Liver (tissue), 8 donors: ENCODE measurements at regions not wholly inside any gene's neighbourhood (a gene's known extent, or its start where the extent isn't known, plus 50 kb on each side); places are given as distances from the start of the nearest gene placed in this dataset.

Experiments used
- DNase-seq: peaks from one replicate; pipeline ENCODE4 v3.0.0-alpha.2; 2017; ENCODE audit warnings: low spot score
- H3K27ac ChIP-seq, 2 donors: one replicate each; pipeline ENCODE4 v1.7.0; 2013; ENCODE audit warnings: inconsistent platforms in 2 of 2, low read length in 2 of 2, control low read depth in 1 of 2, low read depth in 1 of 2, mild to moderate bottlenecking in 1 of 2
- H3K27me3 ChIP-seq, 4 donors: one replicate each; pipeline versions ENCODE4 v1.6.1 to v1.7.0; 2013; ENCODE audit warnings: low read length in 3 of 4, inconsistent platforms in 1 of 4, mild to moderate bottlenecking in 1 of 4, moderate library complexity in 1 of 4; ENCODE audit not compliant: control insufficient read depth in 4 of 4, insufficient read depth in 4 of 4
- H3K36me3 ChIP-seq, 4 donors: one replicate each; pipeline versions ENCODE4 v1.6.1 to v1.7.0; 2013; ENCODE audit warnings: low read length in 3 of 4, mild to moderate bottlenecking in 3 of 4, low read depth in 1 of 4, moderate library complexity in 1 of 4; ENCODE audit not compliant: control insufficient read depth in 4 of 4, insufficient read depth in 3 of 4
- H3K4me1 ChIP-seq, 4 donors: one replicate each; pipeline versions ENCODE4 v1.6.1 to v1.7.0; 2013; ENCODE audit warnings: low read length in 3 of 4, mild to moderate bottlenecking in 3 of 4, moderate library complexity in 1 of 4; ENCODE audit not compliant: control insufficient read depth in 4 of 4, insufficient read depth in 4 of 4
- H3K4me3 ChIP-seq, 3 donors: one replicate each; pipeline versions ENCODE4 v1.6.1 to v1.7.0; 2013; ENCODE audit warnings: low read length in 3 of 3, control low read depth in 1 of 3, low read depth in 1 of 3, mild to moderate bottlenecking in 1 of 3
- H3K9ac ChIP-seq, 2 donors: one replicate each; pipeline ENCODE4 v1.7.0; 2013; ENCODE audit warnings: low read length in 2 of 2, mild to moderate bottlenecking in 2 of 2, moderate library complexity in 2 of 2, control low read depth in 1 of 2, low read depth in 1 of 2
- H3K9me3 ChIP-seq, 4 donors: one replicate each; pipeline versions ENCODE4 v1.6.1 to v1.7.0; 2013; ENCODE audit warnings: low read length in 3 of 4; ENCODE audit not compliant: control insufficient read depth in 4 of 4
- EGR1 ChIP-seq, 2 donors: IDR thresholded peaks; 2 replicates each; pipeline ENCODE4 v1.6.1; 2016 to 2018; ENCODE audit warnings: antibody characterized with exemption in 2 of 2, low read depth in 2 of 2
- FOXA1 ChIP-seq: IDR thresholded peaks from 2 replicates; pipeline ENCODE4 v1.6.1; 2016; ENCODE audit warnings: antibody characterized with exemption
- FOXA2 ChIP-seq: IDR thresholded peaks from 2 replicates; pipeline ENCODE4 v1.6.1; 2016; ENCODE audit warnings: antibody characterized with exemption
- GABPA ChIP-seq, 2 donors: IDR thresholded peaks in 1 of 2; conservative IDR thresholded peaks in 1 of 2; 2 replicates each; pipeline ENCODE4 v1.6.1; 2016; ENCODE audit warnings: antibody characterized with exemption in 2 of 2, mild to moderate bottlenecking in 1 of 2, moderate library complexity in 1 of 2
- HNF4A ChIP-seq, 2 donors: conservative IDR thresholded peaks; 2 replicates each; pipeline ENCODE4 v1.6.1; 2016; ENCODE audit warnings: antibody characterized with exemption in 2 of 2, mild to moderate bottlenecking in 2 of 2
- HNF4G ChIP-seq: IDR thresholded peaks from 2 replicates; pipeline ENCODE4 v1.6.1; 2016; ENCODE audit warnings: antibody characterized with exemption
- JUND ChIP-seq, 2 donors: IDR thresholded peaks; 2 replicates each; pipeline ENCODE4 v1.6.1; 2016; ENCODE audit warnings: antibody characterized with exemption in 2 of 2
- NR2F2 ChIP-seq: IDR thresholded peaks from 2 replicates; pipeline ENCODE4 v1.6.1; 2016; ENCODE audit warnings: antibody characterized with exemption
- RAD21 ChIP-seq, 2 donors: IDR thresholded peaks; 2 replicates each; pipeline ENCODE4 v1.6.1; 2016; ENCODE audit warnings: antibody characterized with exemption in 2 of 2, mild to moderate bottlenecking in 2 of 2
- RXRA ChIP-seq, 2 donors: IDR thresholded peaks; 2 replicates each; pipeline ENCODE4 v1.6.1; 2017 to 2018; ENCODE audit warnings: antibody characterized with exemption in 2 of 2, mild to moderate bottlenecking in 1 of 2
- SP1 ChIP-seq: IDR thresholded peaks from 2 replicates; pipeline ENCODE4 v1.6.1; 2018; ENCODE audit warnings: antibody characterized with exemption, mild to moderate bottlenecking
- TAF1 ChIP-seq: conservative IDR thresholded peaks from 2 replicates; pipeline ENCODE4 v1.6.1; 2016; ENCODE audit warnings: antibody characterized with exemption, mild to moderate bottlenecking
- YY1 ChIP-seq: IDR thresholded peaks from 2 replicates; pipeline ENCODE4 v1.6.1; 2016; ENCODE audit warnings: antibody characterized with exemption, mild to moderate bottlenecking
- WGBS: extraction: QIAGEN DNeasy Blood & Tissue Kit; methylation state at CpG from one replicate; pipeline ENCODE4 v1.1.7; 2013; 5-methylcytosine and 5-hydroxymethylcytosine counted together
- TF ChIP-seq, protein P1 (sequence below): IDR thresholded peaks from 2 replicates; pipeline ENCODE4 v1.6.1; 2016; ENCODE audit warnings: antibody characterized with exemption
- TF ChIP-seq, protein P2 (sequence below): fragments of 150-350 bp; IDR thresholded peaks from 2 replicates; pipeline ENCODE4 v1.5.1; 2017; ENCODE audit warnings: improper control_type of control experiment, low read depth, low read length; ENCODE audit not compliant: missing input control
- TF ChIP-seq, protein P3 (sequence below): IDR thresholded peaks from 2 replicates; pipeline ENCODE4 v1.6.1; 2016; ENCODE audit warnings: antibody characterized with exemption
- TF ChIP-seq, protein P4 (sequence below): IDR thresholded peaks from 2 replicates; pipeline ENCODE4 v1.6.1; 2016; ENCODE audit warnings: antibody characterized with exemption
- TF ChIP-seq, protein P5 (sequence below): IDR thresholded peaks from 2 replicates; pipeline ENCODE4 v1.6.1; 2016; ENCODE audit warnings: antibody characterized with exemption, mild to moderate bottlenecking
- donor health status: healthy.
- donor health status: healthy.
- donor health status: healthy.
- donor health status: healthy.
- donor health status: healthy.

DNA sequence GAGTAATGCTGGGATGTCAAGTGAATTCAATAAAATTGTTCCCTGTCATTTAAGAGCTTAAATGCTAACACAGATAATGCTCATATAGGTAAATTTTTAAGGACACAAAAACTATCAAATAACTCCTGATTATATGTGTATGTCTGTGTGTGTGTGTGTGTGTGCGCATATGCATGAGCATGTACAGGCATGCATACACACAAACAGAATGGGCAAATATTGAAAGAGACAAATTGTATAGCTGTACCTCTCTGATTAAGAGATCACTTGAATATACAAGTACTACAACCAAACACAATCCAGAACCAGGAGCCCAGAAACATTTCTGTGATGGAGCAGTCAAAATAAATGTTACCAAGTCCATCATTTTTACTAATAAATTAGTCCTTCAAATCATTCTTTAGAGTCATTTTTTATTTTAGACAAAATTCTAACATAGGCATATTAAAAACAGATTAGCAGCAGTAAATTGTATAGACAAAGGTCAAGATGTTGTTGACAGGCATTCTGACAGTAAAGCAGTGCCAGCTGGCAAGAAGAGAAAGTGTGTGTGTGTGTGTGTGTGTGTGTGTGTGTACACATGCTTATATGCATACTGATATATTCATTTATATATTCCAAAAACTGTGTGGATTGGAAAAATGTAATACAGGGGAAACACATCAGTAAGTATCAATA lies 145.3 kb downstream of the CD47 start:
- Histone ChIP-seq H3K9me3 (no peaks in the 10 kb centered on the region), H3K36me3 (no peaks in the 10 kb centered on the region), H3K4me1 (no peaks in the 10 kb centered on the region), H3K4me3 (no peak overlapping the region), H3K9ac (no peak overlapping the region), H3K27ac (no peak overlapping the region), H3K27me3 (no peaks in the 10 kb centered on the region)
- TF ChIP-seq, protein P1, sequence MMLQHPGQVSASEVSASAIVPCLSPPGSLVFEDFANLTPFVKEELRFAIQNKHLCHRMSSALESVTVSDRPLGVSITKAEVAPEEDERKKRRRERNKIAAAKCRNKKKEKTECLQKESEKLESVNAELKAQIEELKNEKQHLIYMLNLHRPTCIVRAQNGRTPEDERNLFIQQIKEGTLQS = no peak
- TF ChIP-seq, protein P2, sequence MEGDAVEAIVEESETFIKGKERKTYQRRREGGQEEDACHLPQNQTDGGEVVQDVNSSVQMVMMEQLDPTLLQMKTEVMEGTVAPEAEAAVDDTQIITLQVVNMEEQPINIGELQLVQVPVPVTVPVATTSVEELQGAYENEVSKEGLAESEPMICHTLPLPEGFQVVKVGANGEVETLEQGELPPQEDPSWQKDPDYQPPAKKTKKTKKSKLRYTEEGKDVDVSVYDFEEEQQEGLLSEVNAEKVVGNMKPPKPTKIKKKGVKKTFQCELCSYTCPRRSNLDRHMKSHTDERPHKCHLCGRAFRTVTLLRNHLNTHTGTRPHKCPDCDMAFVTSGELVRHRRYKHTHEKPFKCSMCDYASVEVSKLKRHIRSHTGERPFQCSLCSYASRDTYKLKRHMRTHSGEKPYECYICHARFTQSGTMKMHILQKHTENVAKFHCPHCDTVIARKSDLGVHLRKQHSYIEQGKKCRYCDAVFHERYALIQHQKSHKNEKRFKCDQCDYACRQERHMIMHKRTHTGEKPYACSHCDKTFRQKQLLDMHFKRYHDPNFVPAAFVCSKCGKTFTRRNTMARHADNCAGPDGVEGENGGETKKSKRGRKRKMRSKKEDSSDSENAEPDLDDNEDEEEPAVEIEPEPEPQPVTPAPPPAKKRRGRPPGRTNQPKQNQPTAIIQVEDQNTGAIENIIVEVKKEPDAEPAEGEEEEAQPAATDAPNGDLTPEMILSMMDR = no peak
- TF ChIP-seq EGR1 (IDR thresholded peaks at IDR 0.05; ENCODE audit: low read depth in 2 of 2) (no peak), HNF4G (no peak), JUND (IDR thresholded peaks at IDR 0.05) (no peak), FOXA1 (no peak), YY1 (no peak), FOXA2 (no peak), HNF4A (conservative IDR thresholded peaks at IDR 0.05) (no peak), NR2F2 (no peak), RAD21 (IDR thresholded peaks at IDR 0.05) (no peak), GABPA (IDR thresholded peaks at IDR 0.05 in 1 of 2, conservative IDR thresholded peaks at IDR 0.05 in 1 of 2) (no peak), TAF1 (no peak), SP1 (no peak), RXRA (IDR thresholded peaks at IDR 0.05) (no peak)
- TF ChIP-seq, protein P3, sequence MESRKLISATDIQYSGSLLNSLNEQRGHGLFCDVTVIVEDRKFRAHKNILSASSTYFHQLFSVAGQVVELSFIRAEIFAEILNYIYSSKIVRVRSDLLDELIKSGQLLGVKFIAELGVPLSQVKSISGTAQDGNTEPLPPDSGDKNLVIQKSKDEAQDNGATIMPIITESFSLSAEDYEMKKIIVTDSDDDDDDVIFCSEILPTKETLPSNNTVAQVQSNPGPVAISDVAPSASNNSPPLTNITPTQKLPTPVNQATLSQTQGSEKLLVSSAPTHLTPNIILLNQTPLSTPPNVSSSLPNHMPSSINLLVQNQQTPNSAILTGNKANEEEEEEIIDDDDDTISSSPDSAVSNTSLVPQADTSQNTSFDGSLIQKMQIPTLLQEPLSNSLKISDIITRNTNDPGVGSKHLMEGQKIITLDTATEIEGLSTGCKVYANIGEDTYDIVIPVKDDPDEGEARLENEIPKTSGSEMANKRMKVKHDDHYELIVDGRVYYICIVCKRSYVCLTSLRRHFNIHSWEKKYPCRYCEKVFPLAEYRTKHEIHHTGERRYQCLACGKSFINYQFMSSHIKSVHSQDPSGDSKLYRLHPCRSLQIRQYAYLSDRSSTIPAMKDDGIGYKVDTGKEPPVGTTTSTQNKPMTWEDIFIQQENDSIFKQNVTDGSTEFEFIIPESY = no peak
- TF ChIP-seq, protein P4, sequence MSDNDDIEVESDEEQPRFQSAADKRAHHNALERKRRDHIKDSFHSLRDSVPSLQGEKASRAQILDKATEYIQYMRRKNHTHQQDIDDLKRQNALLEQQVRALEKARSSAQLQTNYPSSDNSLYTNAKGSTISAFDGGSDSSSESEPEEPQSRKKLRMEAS = no peak
- TF ChIP-seq, protein P5, sequence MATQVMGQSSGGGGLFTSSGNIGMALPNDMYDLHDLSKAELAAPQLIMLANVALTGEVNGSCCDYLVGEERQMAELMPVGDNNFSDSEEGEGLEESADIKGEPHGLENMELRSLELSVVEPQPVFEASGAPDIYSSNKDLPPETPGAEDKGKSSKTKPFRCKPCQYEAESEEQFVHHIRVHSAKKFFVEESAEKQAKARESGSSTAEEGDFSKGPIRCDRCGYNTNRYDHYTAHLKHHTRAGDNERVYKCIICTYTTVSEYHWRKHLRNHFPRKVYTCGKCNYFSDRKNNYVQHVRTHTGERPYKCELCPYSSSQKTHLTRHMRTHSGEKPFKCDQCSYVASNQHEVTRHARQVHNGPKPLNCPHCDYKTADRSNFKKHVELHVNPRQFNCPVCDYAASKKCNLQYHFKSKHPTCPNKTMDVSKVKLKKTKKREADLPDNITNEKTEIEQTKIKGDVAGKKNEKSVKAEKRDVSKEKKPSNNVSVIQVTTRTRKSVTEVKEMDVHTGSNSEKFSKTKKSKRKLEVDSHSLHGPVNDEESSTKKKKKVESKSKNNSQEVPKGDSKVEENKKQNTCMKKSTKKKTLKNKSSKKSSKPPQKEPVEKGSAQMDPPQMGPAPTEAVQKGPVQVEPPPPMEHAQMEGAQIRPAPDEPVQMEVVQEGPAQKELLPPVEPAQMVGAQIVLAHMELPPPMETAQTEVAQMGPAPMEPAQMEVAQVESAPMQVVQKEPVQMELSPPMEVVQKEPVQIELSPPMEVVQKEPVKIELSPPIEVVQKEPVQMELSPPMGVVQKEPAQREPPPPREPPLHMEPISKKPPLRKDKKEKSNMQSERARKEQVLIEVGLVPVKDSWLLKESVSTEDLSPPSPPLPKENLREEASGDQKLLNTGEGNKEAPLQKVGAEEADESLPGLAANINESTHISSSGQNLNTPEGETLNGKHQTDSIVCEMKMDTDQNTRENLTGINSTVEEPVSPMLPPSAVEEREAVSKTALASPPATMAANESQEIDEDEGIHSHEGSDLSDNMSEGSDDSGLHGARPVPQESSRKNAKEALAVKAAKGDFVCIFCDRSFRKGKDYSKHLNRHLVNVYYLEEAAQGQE = no peak
- WGBS = 84% methylated on average over 1 of the region's 1 CpG
- no peak for DNase-seq
